ENCODE measurements at regions not wholly inside any gene's neighbourhood (a gene's known extent, or its start where the extent isn't known, plus 50 kb on each side); places are given as distances from the start of the nearest gene placed in this dataset.

- TF ChIP-seq CTCF (IDR thresholded peaks at IDR 0.05; ENCODE audit: low read depth, low read length) (no peak), EZH2phosphoT487 (IDR thresholded peaks at IDR 0.05; ENCODE audit: low read depth) (no peak)
Observed at GRCh38 chr5:111004291-111004690, 67.2 kb upstream of the TSLP start.
